MG63 (cell line): ENCODE measurements at regions not wholly inside any gene's neighbourhood (a gene's known extent, or its start where the extent isn't known, plus 50 kb on each side); places are given as distances from the start of the nearest gene placed in this dataset.

Experiments
- DNase-seq: peaks from one replicate; pipeline ENCODE4 v3.0.0-alpha.2; 2020
- H3K27me3 ChIP-seq: fragments of 250-450 bp; sonication (Bioruptor Pico); 2 replicates; pipeline ENCODE4 v1.5.1; 2020; ENCODE audit warnings: mild to moderate bottlenecking, moderate library complexity
- H3K36me3 ChIP-seq: fragments of 250-450 bp; sonication (Bioruptor Pico); 2 replicates; pipeline ENCODE4 v1.5.1; 2020; ENCODE audit warnings: mild to moderate bottlenecking, moderate library complexity
- H3K4me3 ChIP-seq: fragments of 250-450 bp; sonication (Bioruptor Pico); 2 replicates; pipeline ENCODE4 v1.5.1; 2020; ENCODE audit warnings: mild to moderate bottlenecking, moderate library complexity
- H3K9me3 ChIP-seq: fragments of 250-450 bp; sonication (Bioruptor Pico); 2 replicates; pipeline ENCODE4 v1.5.1; 2020; ENCODE audit warnings: mild to moderate bottlenecking, moderate library complexity

DNA sequence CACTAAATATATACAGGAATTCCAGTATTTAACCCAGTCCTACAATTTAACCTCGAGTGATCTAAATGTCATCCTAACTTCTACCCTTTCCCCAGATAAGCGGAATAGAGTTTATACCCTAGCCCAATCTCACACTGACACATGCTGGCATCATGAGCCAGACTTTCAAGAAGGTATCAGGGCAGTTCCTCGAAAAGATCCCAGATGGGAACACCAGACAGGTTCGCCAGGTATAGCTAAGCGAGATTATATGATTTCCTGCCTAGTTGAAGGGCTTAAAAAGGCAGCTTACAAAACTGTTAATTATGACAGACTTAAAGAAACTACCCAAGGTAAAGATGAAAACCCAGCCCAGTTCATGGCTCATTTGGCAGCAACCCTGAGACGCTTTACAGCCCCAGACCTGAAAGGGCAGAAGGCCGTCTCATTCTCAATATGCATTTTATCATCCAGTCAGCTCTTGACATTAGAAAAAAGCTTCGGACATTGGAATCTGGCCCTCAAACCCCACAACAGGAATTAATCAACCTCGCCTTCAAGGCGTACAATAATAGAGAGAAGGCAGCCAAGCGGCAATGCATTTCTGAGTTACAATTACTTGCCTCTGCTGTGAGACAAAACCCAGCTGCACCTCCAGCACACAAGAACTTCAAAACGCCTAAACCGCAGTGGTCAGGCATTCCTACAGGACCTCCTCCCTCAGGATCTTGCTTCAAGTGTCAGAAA is 668.2 kb upstream of the PKDCC start:
- no peak for DNase-seq
- Histone ChIP-seq H3K36me3 (no peaks in the 10 kb centered on the region), H3K9me3 (no peaks in the 10 kb centered on the region), H3K4me3 (no peak overlapping the region), H3K27me3 (no peaks in the 10 kb centered on the region)

DNA sequence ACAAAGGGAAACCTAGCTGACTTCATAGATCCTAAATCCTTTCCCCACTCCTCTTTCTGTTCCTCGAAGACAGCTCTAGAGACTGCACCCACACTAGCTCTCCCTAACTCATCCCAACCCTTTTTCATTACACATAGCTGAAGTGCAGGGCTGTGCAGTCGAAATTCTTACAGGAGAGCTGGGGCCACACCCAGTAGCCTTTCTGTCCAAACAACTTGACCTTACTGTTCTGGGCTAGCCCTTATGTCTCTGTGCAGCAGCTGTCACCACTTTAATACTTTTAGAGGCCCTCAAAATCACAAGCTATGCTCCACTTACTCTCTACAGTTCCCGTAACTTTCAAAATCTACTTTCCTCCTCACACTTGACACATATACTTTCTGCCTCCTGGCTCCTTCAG is 666.1 kb upstream of the PKDCC start:
- DNase-seq: no peak
- Histone ChIP-seq H3K27me3 (no peaks in the 10 kb centered on the region), H3K36me3 (no peaks in the 10 kb centered on the region), H3K4me3 (no peak overlapping the region), H3K9me3 (no peaks in the 10 kb centered on the region)

DNA sequence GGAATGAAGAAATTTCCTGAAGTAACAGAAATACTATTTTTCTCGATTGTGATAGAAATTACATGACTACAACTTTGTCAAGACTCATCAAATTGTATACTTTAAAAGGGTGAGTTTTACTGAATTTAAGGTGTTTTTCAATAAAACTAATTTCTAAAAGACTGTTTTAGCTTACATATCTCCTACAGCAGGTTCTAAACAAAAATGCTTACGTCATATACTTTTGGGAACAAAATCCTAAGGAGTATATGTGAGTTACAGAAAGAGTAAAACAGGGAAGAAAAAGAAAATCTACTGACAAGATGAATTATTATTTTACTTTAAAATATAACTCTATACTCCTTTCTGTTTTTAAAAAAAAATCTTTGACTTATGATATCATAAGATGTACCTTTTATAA is 660.3 kb upstream of the PKDCC start:
- H3K4me3 ChIP-seq: no peak overlapping the region
- H3K9me3 ChIP-seq: no peaks in the 10 kb centered on the region
- no peaks in the 10 kb centered on the region for H3K36me3 ChIP-seq
- H3K27me3 ChIP-seq: no peaks in the 10 kb centered on the region
- DNase-seq: no peak

DNA sequence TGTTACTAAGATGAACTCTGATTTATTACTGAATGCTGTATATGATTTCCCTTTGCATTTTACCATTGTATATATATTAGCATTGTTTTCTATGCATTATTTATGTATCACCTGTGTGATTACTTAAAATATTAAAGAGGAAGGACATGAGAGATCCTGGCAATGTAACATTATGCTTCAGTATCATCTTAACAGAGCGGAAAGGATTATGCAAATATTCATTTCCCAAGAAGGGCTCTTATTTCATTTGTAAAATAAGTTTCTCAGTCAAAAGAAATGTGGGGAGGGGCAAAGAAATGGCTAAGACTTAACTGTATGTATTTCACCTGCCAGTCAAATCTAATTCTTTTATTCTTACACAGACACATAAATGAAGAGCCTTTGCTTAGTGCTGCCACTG is 654.2 kb upstream of the PKDCC start:
- Histone ChIP-seq H3K4me3 (no peak overlapping the region), H3K36me3 (no peaks in the 10 kb centered on the region), H3K27me3 (no peaks in the 10 kb centered on the region), H3K9me3 (no peaks in the 10 kb centered on the region)
- no peak for DNase-seq

DNA sequence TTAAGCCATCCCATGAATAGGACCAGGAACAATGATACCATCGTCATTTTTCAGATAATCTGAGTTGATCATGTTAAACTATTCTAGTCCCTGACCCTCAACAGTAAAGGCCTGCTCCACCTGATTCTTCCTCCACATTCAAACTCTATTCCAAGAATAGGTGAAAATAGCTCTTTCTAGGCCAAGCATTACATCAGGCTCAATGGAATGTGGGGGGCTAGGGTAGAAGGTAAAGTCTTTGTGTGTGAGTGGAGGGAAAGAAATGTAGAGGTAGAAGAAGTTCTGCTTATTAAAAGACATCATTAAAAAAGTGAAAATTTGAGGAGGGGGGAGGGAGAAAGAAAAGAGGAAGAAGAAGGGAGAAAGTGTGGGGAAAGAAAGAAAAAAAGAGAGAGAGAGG is 653.3 kb upstream of the PKDCC start:
- Histone ChIP-seq H3K9me3 (no peaks in the 10 kb centered on the region), H3K4me3 (no peak overlapping the region), H3K27me3 (no peaks in the 10 kb centered on the region), H3K36me3 (no peaks in the 10 kb centered on the region)
- DNase-seq: no peak

DNA sequence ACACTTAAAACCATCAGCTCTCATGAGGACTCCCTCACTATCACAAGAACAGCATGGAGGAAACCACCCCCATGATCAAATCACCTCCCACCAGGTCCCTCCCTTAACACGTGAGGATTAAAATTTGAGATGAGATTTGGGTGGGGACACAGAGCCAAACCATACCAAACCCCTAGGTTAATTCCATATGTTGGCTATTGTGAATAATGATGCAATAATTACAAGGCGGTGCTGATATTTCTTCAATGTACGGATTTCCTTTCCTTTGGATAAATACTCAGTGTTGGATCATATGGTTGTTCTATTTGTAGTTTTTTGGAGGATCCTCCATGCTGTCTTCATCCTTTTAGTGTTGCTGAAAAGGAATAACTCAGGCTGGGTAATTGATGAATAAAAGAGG is 652.1 kb upstream of the PKDCC start:
- Histone ChIP-seq H3K9me3 (no peaks in the 10 kb centered on the region), H3K4me3 (no peak overlapping the region), H3K27me3 (no peaks in the 10 kb centered on the region; the same call in 1 of the 2 replicates), H3K36me3 (no peaks in the 10 kb centered on the region)
- no peak for DNase-seq

DNA sequence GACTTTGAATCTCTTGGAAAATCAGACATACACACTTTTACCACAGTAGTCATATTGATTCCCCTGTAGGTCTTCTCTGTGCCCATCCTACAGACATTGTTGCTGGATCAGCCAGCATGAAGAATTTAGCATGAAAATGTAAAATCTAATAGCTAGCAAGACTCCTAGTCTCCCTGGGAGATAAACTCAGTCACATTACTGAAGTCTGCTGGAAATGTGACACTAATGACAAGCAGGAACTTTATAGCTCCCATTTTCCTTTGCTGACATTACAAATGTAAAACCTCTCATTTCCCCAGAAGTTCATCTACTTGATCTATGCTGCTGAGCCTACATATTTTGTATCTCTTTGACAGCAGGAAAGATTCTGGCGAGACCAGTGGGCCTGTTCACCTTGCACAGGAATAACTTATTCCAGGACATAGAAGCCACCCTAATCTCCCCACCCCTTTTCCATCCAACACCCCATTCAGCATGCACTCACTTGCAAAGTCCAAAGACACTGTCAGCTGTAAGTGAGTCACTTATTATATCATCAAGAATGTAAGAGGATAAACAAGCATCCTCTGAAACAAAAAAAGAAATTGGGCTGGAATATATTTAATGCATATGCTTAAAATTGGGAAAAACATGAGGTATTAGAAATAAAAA is 648.3 kb upstream of the PKDCC start:
- no peaks in the 10 kb centered on the region; the same call in 1 of the 2 replicates for H3K27me3 ChIP-seq
- DNase-seq: no peak
- no peak overlapping the region for H3K4me3 ChIP-seq
- H3K36me3 ChIP-seq: no peaks in the 10 kb centered on the region
- H3K9me3 ChIP-seq: no peaks in the 10 kb centered on the region

DNA sequence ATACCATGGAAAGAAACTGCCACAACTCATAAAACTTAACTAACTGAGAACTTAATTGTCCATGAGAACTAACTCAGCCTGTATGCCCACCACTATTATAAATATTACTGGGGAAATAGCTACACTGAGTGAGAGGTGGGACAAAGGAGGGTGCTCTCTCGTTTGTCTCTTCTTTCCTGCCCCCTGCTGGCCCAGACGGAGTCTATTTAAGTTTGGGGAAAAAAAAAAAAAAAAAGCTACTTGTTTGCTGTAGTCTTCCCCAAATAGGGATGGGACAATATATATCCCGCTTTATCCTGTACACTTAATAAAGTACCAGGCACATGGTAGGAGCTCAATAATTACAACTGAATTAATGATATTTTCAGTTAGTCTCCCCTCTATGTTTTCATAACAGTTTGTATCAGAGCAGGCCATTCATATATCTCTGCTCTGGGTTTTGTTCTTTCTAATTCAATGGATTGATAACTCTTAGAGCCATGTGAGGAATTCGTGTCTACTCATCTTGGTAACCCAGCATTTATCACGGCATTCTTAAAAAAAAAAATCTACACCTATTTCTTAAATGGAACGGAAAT is 647.6 kb upstream of the PKDCC start:
- Histone ChIP-seq H3K27me3 (no peaks in the 10 kb centered on the region; the same call in 1 of the 2 replicates), H3K9me3 (no peaks in the 10 kb centered on the region), H3K4me3 (no peak overlapping the region), H3K36me3 (no peaks in the 10 kb centered on the region)
- DNase-seq: no peak

DNA sequence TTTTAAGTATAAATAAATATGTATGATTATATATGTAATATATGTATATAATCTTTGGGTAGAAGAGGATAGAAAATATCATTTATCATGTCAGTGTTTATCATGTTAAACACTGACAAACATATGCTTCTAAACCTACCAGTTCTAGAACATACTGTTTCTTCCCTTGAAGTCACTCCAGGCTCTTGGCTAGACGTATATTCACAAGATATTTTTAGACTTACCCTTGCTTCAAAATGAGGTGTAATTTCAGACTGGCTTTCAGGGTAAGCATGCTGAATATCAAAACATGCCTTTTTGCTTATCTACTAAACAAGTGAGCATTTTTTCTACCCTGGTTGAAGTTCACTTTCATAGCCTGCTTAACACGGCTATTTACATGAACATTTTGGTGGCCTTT is 642.4 kb upstream of the PKDCC start:
- no peaks in the 10 kb centered on the region for H3K9me3 ChIP-seq
- no peak overlapping the region for H3K4me3 ChIP-seq
- no peaks in the 10 kb centered on the region for H3K36me3 ChIP-seq
- no peak for DNase-seq
- no peaks in the 10 kb centered on the region; the same call in 1 of the 2 replicates for H3K27me3 ChIP-seq

DNA sequence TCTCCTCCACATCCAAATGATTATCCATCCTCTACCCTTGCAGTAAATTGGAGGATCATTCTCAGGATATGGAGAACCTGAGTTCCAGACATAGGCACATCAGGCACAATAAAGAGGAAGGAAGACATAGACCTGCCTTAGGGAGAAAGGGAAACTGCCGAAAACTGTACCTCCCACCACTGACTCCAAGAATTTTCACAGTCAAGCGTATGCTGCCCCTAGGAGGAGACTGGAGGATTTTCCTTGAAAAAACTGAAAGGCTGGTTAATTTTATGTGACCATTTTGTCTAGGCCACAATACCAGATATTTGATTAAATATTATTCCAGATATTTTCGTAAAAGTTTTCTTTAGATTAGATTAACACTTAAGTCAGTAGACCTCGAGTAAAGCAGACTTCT is 638.5 kb upstream of the PKDCC start:
- no peaks in the 10 kb centered on the region for H3K9me3 ChIP-seq
- H3K4me3 ChIP-seq: no peak overlapping the region
- H3K27me3 ChIP-seq: no peaks in the 10 kb centered on the region; the same call in 1 of the 2 replicates
- H3K36me3 ChIP-seq: no peaks in the 10 kb centered on the region
- DNase-seq: no peak

DNA sequence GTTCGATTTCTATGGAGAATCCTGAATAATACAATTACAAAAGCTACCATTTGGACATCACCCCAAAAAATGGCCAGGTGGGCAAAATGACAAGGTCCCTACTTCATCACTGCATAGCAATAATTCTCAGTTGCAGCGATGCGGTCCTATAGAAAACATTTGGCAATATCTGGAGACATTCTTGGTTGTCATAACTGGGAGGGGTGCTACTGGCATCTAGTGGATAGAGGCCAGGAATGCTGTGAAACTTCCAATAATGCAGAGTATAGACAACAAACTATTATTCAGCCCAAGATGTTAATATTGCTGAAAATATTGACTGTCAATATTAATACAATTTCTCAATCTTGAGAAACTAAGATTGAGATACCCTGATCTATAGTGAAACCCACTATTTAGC is 637.8 kb upstream of the PKDCC start:
- Histone ChIP-seq H3K27me3 (no peaks in the 10 kb centered on the region; the same call in 1 of the 2 replicates), H3K4me3 (no peak overlapping the region), H3K36me3 (no peaks in the 10 kb centered on the region), H3K9me3 (no peaks in the 10 kb centered on the region)
- DNase-seq: no peak

DNA sequence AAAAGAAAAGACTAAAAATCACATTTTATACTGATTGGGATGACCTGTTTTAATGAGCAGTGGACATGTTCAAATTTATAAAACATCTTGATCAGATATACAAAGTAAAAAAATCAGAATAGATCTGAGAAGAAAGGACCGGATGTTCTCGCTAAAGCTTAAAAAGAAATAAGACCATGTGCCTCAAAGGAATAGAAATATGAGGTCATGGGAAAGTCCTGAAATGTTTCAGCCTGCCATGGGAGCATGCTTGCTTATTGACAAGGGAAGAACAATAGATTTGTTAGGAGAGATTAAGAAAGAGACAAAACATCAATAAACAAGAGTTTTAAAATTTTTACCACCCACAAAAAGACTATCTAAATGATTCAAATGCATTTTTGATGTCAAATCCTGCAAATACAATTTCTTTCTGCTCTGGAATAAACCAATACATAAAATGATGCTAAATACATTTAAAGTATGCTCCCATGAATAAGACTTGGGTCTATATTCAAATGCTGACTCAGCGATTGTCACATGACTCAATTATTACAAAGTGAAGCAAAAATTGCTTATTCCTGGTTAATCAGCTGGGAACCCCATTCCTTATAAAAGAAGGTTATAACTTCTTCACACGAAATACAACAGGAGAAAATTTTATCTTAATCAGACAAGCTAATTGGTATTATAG is 633.9 kb upstream of the PKDCC start:
- no peaks in the 10 kb centered on the region for H3K9me3 ChIP-seq
- H3K4me3 ChIP-seq: no peak overlapping the region
- no peaks in the 10 kb centered on the region for H3K27me3 ChIP-seq
- H3K36me3 ChIP-seq: no peaks in the 10 kb centered on the region
- no peak for DNase-seq

DNA sequence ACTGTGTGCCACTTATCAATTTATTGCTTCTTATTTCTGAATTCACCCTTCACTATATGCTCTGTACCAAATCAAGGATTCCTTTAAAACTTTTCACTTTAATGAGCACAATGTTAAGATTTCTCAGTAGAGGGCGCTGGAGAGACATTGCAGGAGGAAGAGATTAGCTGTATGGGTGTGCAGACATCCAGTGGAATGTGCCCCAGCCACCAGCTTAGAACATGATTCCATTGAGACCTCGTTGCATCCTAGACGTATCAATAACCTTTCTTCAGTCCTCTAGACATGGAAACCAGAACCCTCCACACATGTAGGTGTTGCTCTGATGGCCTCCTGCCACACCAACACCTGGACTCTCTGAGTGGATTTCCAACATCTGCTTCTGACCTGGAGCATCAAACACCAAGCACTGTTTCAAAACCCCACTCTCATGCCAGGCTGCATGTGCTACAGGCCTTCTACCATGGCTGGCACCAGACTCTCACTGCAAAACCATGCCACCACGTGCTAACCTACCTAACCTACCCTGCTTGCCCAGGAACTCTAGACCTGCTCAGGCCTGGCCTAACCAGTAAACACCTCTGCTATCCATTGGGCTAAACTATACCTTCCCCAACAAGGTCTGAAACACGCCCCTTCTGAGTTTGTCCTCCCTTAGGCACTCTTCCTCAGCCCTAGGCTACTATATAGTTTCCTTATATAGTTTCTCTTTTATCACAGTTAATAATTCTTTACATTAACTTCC is 633.2 kb upstream of the PKDCC start:
- H3K27me3 ChIP-seq: no peaks in the 10 kb centered on the region
- H3K36me3 ChIP-seq: no peaks in the 10 kb centered on the region
- H3K9me3 ChIP-seq: no peaks in the 10 kb centered on the region
- H3K4me3 ChIP-seq: no peak overlapping the region
- DNase-seq: no peak

DNA sequence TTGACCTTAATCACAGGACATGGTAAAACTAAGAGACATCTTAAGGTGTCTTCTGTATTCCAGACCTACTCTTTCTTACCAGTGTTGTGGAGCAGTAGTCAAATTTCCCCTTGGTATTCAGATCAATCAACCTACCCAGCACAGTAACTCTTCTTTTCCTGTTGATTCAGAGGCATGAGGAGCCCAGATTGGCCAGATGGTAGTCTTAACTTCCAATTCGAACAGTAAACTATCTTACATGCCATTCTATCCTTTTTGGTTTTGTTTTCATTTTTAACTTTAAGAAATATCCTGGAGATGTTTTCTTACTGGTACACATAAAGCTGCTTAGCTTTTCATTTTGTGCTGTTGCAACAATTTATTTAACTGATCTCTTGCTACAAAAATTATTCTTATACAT is 630.3 kb upstream of the PKDCC start:
- Histone ChIP-seq H3K4me3 (no peak overlapping the region), H3K9me3 (no peaks in the 10 kb centered on the region), H3K36me3 (no peaks in the 10 kb centered on the region), H3K27me3 (0 out of 2 replicates have a peak, but pooled peaks cover 2% of the 10 kb centered on the region)
- no peak for DNase-seq

DNA sequence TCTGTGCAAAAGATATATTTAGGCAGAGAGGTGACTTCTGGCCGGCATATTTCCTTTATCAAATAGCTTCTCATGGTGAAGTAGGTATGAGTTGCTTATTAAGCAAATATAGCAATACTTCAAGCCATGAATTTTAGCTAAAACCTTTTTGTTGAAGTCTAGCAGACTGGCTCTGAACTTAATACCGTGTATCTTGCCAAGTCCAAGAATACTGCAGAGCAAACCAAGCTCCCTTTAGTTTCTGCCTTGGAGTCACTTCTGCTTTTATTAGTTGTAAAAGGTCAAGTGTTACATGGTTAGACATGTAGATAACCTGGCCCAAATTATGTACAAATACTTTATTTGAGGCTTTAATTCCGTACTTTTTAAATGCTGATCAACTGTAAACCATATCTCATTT is 627.6 kb upstream of the PKDCC start:
- Histone ChIP-seq H3K36me3 (no peaks in the 10 kb centered on the region), H3K9me3 (no peaks in the 10 kb centered on the region), H3K4me3 (no peak overlapping the region), H3K27me3 (0 out of 2 replicates have a peak, but pooled peaks cover 2% of the 10 kb centered on the region)
- no peak for DNase-seq

DNA sequence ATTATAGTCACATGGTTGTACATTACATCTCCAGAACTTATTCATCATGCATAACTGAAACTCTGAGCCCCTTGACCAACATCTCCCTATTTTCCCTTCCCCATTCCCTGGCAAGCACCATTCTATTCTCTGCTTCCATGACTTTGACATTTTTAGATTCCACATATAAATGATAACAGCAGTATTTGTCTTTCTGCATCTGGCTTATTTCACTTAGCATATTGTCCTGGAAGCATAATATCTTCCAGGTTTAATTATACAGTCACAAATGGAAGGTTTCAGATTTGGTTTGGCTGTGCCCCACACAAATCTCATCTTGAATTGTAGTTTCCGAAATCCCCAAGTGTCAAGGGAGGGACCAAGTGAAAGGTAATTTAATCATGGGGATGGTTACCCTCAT is 626.9 kb upstream of the PKDCC start:
- no peaks in the 10 kb centered on the region for H3K9me3 ChIP-seq
- no peak for DNase-seq

DNA sequence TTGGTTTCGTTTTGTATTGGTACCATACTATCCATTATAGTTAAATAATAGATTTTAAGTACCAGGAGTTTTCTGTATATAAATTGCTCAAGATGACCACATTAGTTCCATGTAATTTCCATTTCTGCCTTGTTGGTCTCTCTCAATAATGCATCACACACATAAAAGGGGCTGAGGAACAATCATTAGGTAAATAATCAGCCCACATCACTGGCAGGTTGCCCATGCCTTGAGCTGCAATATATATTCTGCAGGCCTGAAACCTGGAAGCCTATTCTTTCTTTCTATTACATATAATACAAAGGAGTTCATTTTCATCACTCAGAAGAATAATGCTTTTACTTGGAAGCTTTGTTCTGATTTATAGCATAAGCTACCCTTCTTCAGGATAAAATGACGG is 616.1 kb upstream of the PKDCC start:
- Histone ChIP-seq H3K36me3 (no peaks in the 10 kb centered on the region), H3K27me3 (no peaks in the 10 kb centered on the region), H3K4me3 (no peak overlapping the region), H3K9me3 (no peaks in the 10 kb centered on the region)
- DNase-seq: no peak

More for the DNA sequence above, 626.9 kb upstream of the PKDCC start:
- H3K4me3 ChIP-seq: no peak overlapping the region
- no peaks in the 10 kb centered on the region for H3K36me3 ChIP-seq
- H3K27me3 ChIP-seq: 0 out of 2 replicates have a peak, but pooled peaks cover 2% of the 10 kb centered on the region
